HepG2 (cell line): ENCODE measurements at regions not wholly inside any gene's neighbourhood (a gene's known extent, or its start where the extent isn't known, plus 50 kb on each side); places are given as distances from the start of the nearest gene placed in this dataset.

ENCODE experiments used
- ATAC-seq: fragments of 200-7000 bp; cut with Tn5 transposase; 3 replicates; pipeline ENCODE4 v1.9.1; 2020; ENCODE audit warnings: mild to moderate bottlenecking, moderate library complexity
- BruUV-seq: library from RNA; stranded (reverse); fragments of 400-500 nt; replicated peaks from 2 replicates; lab custom pipeline; 2021; lab: Mats Ljungman, UMichigan
- CTCF ChIA-PET: fragments of 300-600 bp; formaldehyde crosslinking; extraction: SDS; loops from one replicate; lab custom pipeline; 2021; ENCODE audit warnings: low total read pairs, inconsistent platforms, low intra/inter-chr PET ratio; lab: Yijun Ruan, JAX
- POLR2A ChIA-PET: fragments of 350-600 bp; sonication (Branson Sonifier 250); formaldehyde crosslinking; loops from one replicate; lab custom pipeline; 2020; ENCODE audit warnings: antibody characterized with exemption, inconsistent platforms; lab: Yijun Ruan, JAX
- DNase-seq: peaks from one replicate; pipeline ENCODE4 v3.0.0-alpha.2; 2015; ENCODE audit warnings: low spot score
- FAIRE-seq: peaks from 3 replicates; lab custom pipeline; 2011; peaks lifted over from hg19 to GRCh38; lab: Jason Lieb, UNC
- H2AFZ ChIP-seq: one replicate; pipeline ENCODE4 v1.6.1; 2011; ENCODE audit warnings: low read length, inconsistent platforms
- H3K27ac ChIP-seq: fragments of 300-600 bp; 3 replicates; pipeline ENCODE4 v1.8.0; 2011; ENCODE audit warnings: mixed run types, mild to moderate bottlenecking, mixed read lengths, low read length, inconsistent platforms; ENCODE audit not compliant: insufficient read depth; ENCODE audit errors: extremely low read length
- H3K27me3 ChIP-seq, 2 experiments: fragments of 200-600 bp in 1 of 2; 2 replicates in 1 of 2; 3 replicates in 1 of 2; pipeline versions ENCODE4 v1.6.0 to v1.8.0; 2011; ENCODE audit warnings: low read length in 2 of 2, mild to moderate bottlenecking in 2 of 2, moderate library complexity in 2 of 2, inconsistent platforms in 1 of 2; ENCODE audit not compliant: insufficient read depth in 2 of 2, control insufficient read depth in 1 of 2
- H3K36me3 ChIP-seq, 2 experiments: fragments of 200-600 bp in 1 of 2; replicated peaks in 1 of 2; 2 replicates in 1 of 2; 3 replicates in 1 of 2; pipeline versions ENCODE4 v1.5.1 to v1.8.0; 2011; ENCODE audit warnings: low read length in 2 of 2, inconsistent platforms in 1 of 2; ENCODE audit not compliant: insufficient read depth in 2 of 2, control insufficient read depth in 1 of 2
- H3K4me1 ChIP-seq: 2 replicates; pipeline ENCODE4 v1.5.1; 2012; ENCODE audit warnings: low read length, inconsistent platforms; ENCODE audit not compliant: insufficient read depth
- H3K4me2 ChIP-seq: 2 replicates; pipeline ENCODE4 v1.6.0; 2011; ENCODE audit warnings: low read depth, low read length, inconsistent platforms
- H3K4me3 ChIP-seq, 3 experiments: fragments of 200-600 bp in 1 of 3; sonication (generic), shearing (Covaris generic) in 1 of 3; replicated peaks in 1 of 3; 2 replicates each; pipeline ENCODE4 v1.5.1; 2011 to 2016; ENCODE audit warnings: low read length in 3 of 3, inconsistent platforms in 2 of 3, low read depth in 2 of 3, mild to moderate bottlenecking in 2 of 3, control low read depth in 1 of 3, mixed read lengths in 1 of 3; ENCODE audit not compliant: insufficient read depth in 1 of 3
- H3K79me2 ChIP-seq: one replicate; pipeline ENCODE4 v1.6.1; 2011; ENCODE audit warnings: low read length, inconsistent platforms; ENCODE audit not compliant: insufficient read depth
- H3K9ac ChIP-seq: 2 replicates; pipeline ENCODE4 v1.6.0; 2011; ENCODE audit warnings: mild to moderate bottlenecking, low read depth, low read length, inconsistent platforms; ENCODE audit not compliant: insufficient read depth
- H3K9me3 ChIP-seq: 2 replicates; pipeline ENCODE4 v1.5.1; 2012; ENCODE audit warnings: mild to moderate bottlenecking, low read length
- H4K20me1 ChIP-seq: 2 replicates; pipeline ENCODE4 v1.6.0; 2011; ENCODE audit warnings: inconsistent platforms, mild to moderate bottlenecking, low read length, moderate library complexity; ENCODE audit not compliant: insufficient read depth
- ATF1 ChIP-seq: IDR thresholded peaks from 2 replicates; pipeline ENCODE4 v1.6.1; 2016; ENCODE audit warnings: mild to moderate bottlenecking, control low read depth
- CENPX ChIP-seq: sonication (generic); formaldehyde crosslinking; IDR thresholded peaks from 2 replicates; pipeline ENCODE4 v1.9.0; 2021; ENCODE audit warnings: mild to moderate bottlenecking, missing genetic modification reagents, moderate library complexity
- HNF4A ChIP-seq: sonication (generic); formaldehyde crosslinking; IDR thresholded peaks from 2 replicates; pipeline ENCODE4 v1.4.0; 2020; ENCODE audit warnings: missing genetic modification reagents
- KAT2B ChIP-seq: fragments of 150-350 bp; IDR thresholded peaks from 2 replicates; pipeline ENCODE4 v1.6.1; 2014; ENCODE audit warnings: low read depth, low read length, borderline replicate concordance
- MBD4 ChIP-seq: IDR thresholded peaks from 2 replicates; pipeline ENCODE4 v1.6.1; 2012; ENCODE audit warnings: low read length, inconsistent platforms, borderline replicate concordance
- MED8 ChIP-seq: sonication (generic); formaldehyde crosslinking; IDR thresholded peaks from 2 replicates; pipeline ENCODE4 v1.8.1; 2023; ENCODE audit warnings: mild to moderate bottlenecking, missing genetic modification reagents; ENCODE audit not compliant: insufficient replicate concordance
- PITX1 ChIP-seq: sonication (generic); formaldehyde crosslinking; IDR thresholded peaks from 2 replicates; pipeline ENCODE4 v1.5.1; 2020; ENCODE audit warnings: mild to moderate bottlenecking, missing genetic modification reagents
- RBM22 ChIP-seq: fragments of 200-400 bp; formaldehyde crosslinking; optimal IDR thresholded peaks from 2 replicates; pipeline ENCODE3; 2017; ENCODE audit warnings: mild to moderate bottlenecking, low read length, moderate library complexity
- RORA ChIP-seq: sonication (generic); formaldehyde crosslinking; IDR thresholded peaks from 2 replicates; pipeline ENCODE4 v1.5.0; 2020; ENCODE audit warnings: mild to moderate bottlenecking, missing genetic modification reagents, moderate library complexity
- TEAD2 ChIP-seq: sonication (generic); formaldehyde crosslinking; IDR thresholded peaks from 2 replicates; pipeline ENCODE4 v1.9.0; 2021; ENCODE audit warnings: missing genetic modification reagents
- ZFP1 ChIP-seq: IDR thresholded peaks from 2 replicates; pipeline ENCODE4 v1.6.1; 2016
- ZNF136 ChIP-seq: sonication (generic); formaldehyde crosslinking; IDR thresholded peaks from 2 replicates; pipeline ENCODE4 v1.8.1; 2022; ENCODE audit warnings: low read depth, mild to moderate bottlenecking, moderate library complexity, missing genetic modification reagents
- ZNF331 ChIP-seq: sonication (generic); formaldehyde crosslinking; IDR thresholded peaks from 2 replicates; pipeline ENCODE4 v1.4.0; 2020; ENCODE audit warnings: missing genetic modification reagents
- ZNF460 ChIP-seq: sonication (generic); formaldehyde crosslinking; IDR thresholded peaks from 2 replicates; pipeline ENCODE4 v1.5.1; 2020; ENCODE audit warnings: missing genetic modification reagents, mild to moderate bottlenecking, borderline replicate concordance
- in situ Hi-C: cut with HindIII; loops from 2 replicates; pipeline ENCODE4 v1.10.0; 2017; ENCODE audit warnings: low pct_unique_long_range_greater_than_20kb; ENCODE audit not compliant: extremely low pct_ligation_motif_present
- intact Hi-C: fragments of 100-400 bp; cut with micrococcal nuclease; formaldehyde crosslinking; loops from one replicate; pipeline ENCODE4 v1.10.0; 2022; ENCODE audit not compliant: unreplicated experiment

DNA sequence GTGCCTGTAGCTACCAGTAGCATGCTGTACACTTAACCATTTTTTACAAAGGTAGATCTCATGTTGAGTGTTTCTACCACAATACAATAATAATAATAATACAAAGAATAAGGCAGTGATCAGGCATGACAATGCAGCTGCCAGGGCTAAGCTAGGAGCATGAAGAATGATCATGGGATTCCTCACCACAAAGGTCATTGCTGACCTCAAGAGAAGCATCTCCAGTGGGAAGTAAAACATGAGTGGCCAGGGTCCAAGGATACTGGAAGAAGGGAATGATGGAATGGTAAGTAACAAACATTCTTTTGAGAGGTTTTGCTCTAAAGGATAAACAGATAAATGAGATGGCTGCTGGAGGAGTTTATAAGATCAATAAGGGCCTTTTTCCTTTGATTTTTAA lies 591.1 kb downstream of the TNS3 start:
- ChIA-PET CTCF (no interaction called here), POLR2A (no interaction called here)
- Histone ChIP-seq H4K20me1 (no peaks in the 10 kb centered on the region), H3K27me3 (no peaks in the 10 kb centered on the region), H3K9me3 (no peaks in the 10 kb centered on the region), H3K79me2 (no peaks in the 10 kb centered on the region), H3K9ac (no peak overlapping the region), H3K4me3 (no peak overlapping the region), H3K4me2 (no peak overlapping the region), H3K27ac (no peak overlapping the region), H3K4me1 (no peaks in the 10 kb centered on the region), H2AFZ (no peak overlapping the region), H3K36me3 (no peaks in the 10 kb centered on the region)
- no peak for ATAC-seq
- intact Hi-C loops = no loop called here
- TF ChIP-seq ZNF460 (CRISPR knock-in tag) = no peak
- no peak for TF ChIP-seq ZNF331 (CRISPR knock-in tag)
- TF ChIP-seq CENPX (CRISPR knock-in tag) = no peak
- TF ChIP-seq HNF4A (CRISPR knock-in tag) = no peak
- TF ChIP-seq ATF1 (CRISPR knock-in tag) = no peak
- TF ChIP-seq RORA = no peak
- no peak for TF ChIP-seq KAT2B
- no peak for TF ChIP-seq PITX1
- TF ChIP-seq MBD4 = no peak
- no peak for TF ChIP-seq TEAD2
- in situ Hi-C loops = no loop called here
- no peak for FAIRE-seq
- no peak for DNase-seq
- BruUV-seq = no TSS peak

DNA sequence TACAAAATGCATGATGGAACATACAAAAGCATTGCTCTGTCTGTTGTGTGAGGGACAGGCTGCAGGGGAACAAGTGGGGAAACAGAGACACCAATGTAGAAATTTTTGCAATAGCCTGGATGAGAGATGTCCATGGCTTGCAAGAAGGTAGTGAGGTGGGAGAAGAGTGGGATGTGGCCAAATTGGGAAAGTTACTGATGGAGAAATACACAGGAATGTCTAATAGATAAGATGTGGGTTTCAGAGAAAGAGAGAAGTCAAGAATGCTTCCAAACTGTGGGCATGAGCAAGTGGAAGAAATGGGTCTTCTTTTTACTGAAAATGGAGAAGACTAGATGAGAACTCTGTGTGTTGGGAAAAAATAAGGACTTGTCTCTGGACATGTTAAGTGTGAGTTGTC lies 592.7 kb downstream of the TNS3 start:
- H3K4me3 ChIP-seq = no peak overlapping the region
- FAIRE-seq (no peak), ATAC-seq (no peak), DNase-seq (no peak)
- H2AFZ ChIP-seq = no peak overlapping the region
- ChIA-PET CTCF (no interaction called here), POLR2A (no interaction called here)
- in situ Hi-C loops = no loop called here
- H3K27me3 ChIP-seq = no peaks in the 10 kb centered on the region
- no peaks in the 10 kb centered on the region for H3K4me1 ChIP-seq
- intact Hi-C loops = no loop called here
- no peaks in the 10 kb centered on the region for H3K36me3 ChIP-seq
- H3K27ac ChIP-seq = no peak overlapping the region
- H3K9me3 ChIP-seq = no peaks in the 10 kb centered on the region
- H3K79me2 ChIP-seq = no peaks in the 10 kb centered on the region
- no peak overlapping the region for H3K9ac ChIP-seq
- H3K4me2 ChIP-seq = no peak overlapping the region
- H4K20me1 ChIP-seq = no peaks in the 10 kb centered on the region
- no TSS peak for BruUV-seq
- TF ChIP-seq ZNF136 (CRISPR knock-in tag) (no peak), MED8 (no peak), RBM22 (no peak), ZFP1 (CRISPR knock-in tag) (no peak)
